Progenitor cell of endocrine pancreas (in vitro differentiated cells): ENCODE measurements at regions not wholly inside any gene's neighbourhood (a gene's known extent, or its start where the extent isn't known, plus 50 kb on each side); places are given as distances from the start of the nearest gene placed in this dataset.

Experiments
- DNase-seq: peaks from one replicate; pipeline ENCODE4 v3.0.0; 2021; ENCODE audit warnings: low spot score; ENCODE audit not compliant: unreplicated experiment
- H3K27ac Mint-ChIP-seq: 2 replicates; pipeline ENCODE4 v1.8.0; 2021; ENCODE audit warnings: mild to moderate bottlenecking, moderate library complexity, mixed read lengths
- H3K27me3 Mint-ChIP-seq: 2 replicates; pipeline ENCODE4 v1.8.0; 2021; ENCODE audit warnings: mixed read lengths
- H3K36me3 Mint-ChIP-seq: 2 replicates; pipeline ENCODE4 v1.8.0; 2022; ENCODE audit warnings: mixed read lengths; ENCODE audit not compliant: insufficient read depth
- H3K4me1 Mint-ChIP-seq: 2 replicates; pipeline ENCODE4 v1.8.0; 2021; ENCODE audit warnings: low read depth, mixed read lengths
- H3K4me3 Mint-ChIP-seq: 2 replicates; pipeline ENCODE4 v1.8.0; 2021; ENCODE audit warnings: low read depth, mild to moderate bottlenecking, moderate library complexity, mixed read lengths
- H3K9me3 Mint-ChIP-seq: 2 replicates; pipeline ENCODE4 v1.8.0; 2021; ENCODE audit warnings: low read depth, mixed read lengths
- CTCF ChIP-seq: fragments of 200-600 bp; sonication (generic); IDR thresholded peaks from one replicate; pipeline ENCODE4 v1.5.0; 2021; ENCODE audit warnings: antibody characterized with exemption, mild to moderate bottlenecking; ENCODE audit not compliant: unreplicated experiment

- DNase-seq, result no peak
- H3K9me3 Mint-ChIP-seq, result peaks cover 14% of the 10 kb centered on the region
- no peak overlapping the region for H3K4me3 Mint-ChIP-seq
- no peak overlapping the region for H3K27ac Mint-ChIP-seq
- no peak for TF ChIP-seq CTCF
- peaks cover 2% of the 10 kb centered on the region for H3K27me3 Mint-ChIP-seq
- no peaks in the 10 kb centered on the region for H3K4me1 Mint-ChIP-seq
- peaks cover 9% of the 10 kb centered on the region for H3K36me3 Mint-ChIP-seq
Measured at GRCh38 chr11:69553416-69554357, 72.2 kb downstream of the LINC01488 start.

- Mint-ChIP-seq H3K9me3 (peaks cover 4% of the 10 kb centered on the region), H3K36me3 (peaks cover 3% of the 10 kb centered on the region), H3K27me3 (peaks cover 6% of the 10 kb centered on the region), H3K4me1 (no peaks in the 10 kb centered on the region), H3K4me3 (no peak overlapping the region), H3K27ac (no peak overlapping the region)
- no peak for DNase-seq
- no peak for TF ChIP-seq CTCF
Measured at GRCh38 chr11:69554849-69555248, 73.4 kb downstream of the LINC01488 start.

GRCh38 chr11:69557266-69557665 is 75.8 kb downstream of the LINC01488 start:
- Mint-ChIP-seq H3K36me3 (no peaks in the 10 kb centered on the region), H3K4me1 (no peaks in the 10 kb centered on the region), H3K27ac (no peak overlapping the region), H3K27me3 (peaks cover 6% of the 10 kb centered on the region), H3K4me3 (no peak overlapping the region), H3K9me3 (peaks cover 2% of the 10 kb centered on the region)
- no peak for DNase-seq
- TF ChIP-seq CTCF, result no peak

DNA sequence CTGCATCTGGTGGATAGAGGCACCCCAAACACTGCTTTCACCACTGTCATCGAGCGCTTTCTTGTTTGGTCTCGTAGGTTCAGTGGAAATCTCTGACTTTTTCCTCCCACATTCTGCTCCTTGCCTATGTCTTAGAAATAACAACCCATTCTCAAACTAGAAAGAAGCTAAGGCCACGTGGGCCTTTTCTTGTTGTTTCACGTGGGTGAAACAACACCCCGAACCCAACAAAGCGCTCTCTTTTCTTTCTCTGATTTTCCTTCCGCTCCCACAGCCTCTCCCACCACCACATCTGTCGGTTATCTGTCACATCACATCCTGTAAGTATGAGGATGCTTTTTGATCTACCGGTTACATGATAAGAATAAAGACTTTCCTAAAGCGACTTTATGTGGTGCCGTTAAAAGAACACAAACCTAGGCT is 77.1 kb downstream of the LINC01488 start:
- Mint-ChIP-seq H3K9me3 (peaks cover 6% of the 10 kb centered on the region), H3K27me3 (peaks cover 6% of the 10 kb centered on the region), H3K4me1 (no peaks in the 10 kb centered on the region)

DNA sequence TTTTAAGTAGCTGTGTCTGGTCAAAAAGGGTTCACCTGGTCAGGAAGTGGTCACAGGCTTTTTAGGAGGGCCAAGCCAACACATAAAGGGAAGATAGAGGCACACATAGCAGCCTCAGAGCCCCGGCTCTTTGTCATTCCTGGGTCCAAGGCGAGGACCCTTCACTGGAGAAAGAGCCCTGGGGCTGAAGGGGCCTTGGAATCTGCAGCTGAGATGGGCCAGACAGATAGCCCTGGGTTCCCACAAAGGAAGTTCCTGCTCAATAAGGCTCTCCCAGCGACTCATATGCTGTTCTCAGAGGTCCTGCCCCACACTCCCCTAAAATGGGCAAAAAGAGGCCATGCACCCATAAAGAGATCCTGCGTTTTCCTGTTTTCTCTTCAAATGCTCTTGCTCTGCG is 77.7 kb downstream of the LINC01488 start:
- H3K27ac Mint-ChIP-seq, result no peak overlapping the region
- peaks cover 6% of the 10 kb centered on the region for H3K27me3 Mint-ChIP-seq
- H3K36me3 Mint-ChIP-seq, result no peaks in the 10 kb centered on the region
- TF ChIP-seq CTCF, result no peak
- no peak for DNase-seq
- H3K4me1 Mint-ChIP-seq, result no peaks in the 10 kb centered on the region
- peaks cover 6% of the 10 kb centered on the region for H3K9me3 Mint-ChIP-seq
- no peak overlapping the region for H3K4me3 Mint-ChIP-seq

More for the DNA sequence above, 77.1 kb downstream of the LINC01488 start:
- Mint-ChIP-seq H3K27ac (no peak overlapping the region), H3K36me3 (no peaks in the 10 kb centered on the region), H3K4me3 (no peak overlapping the region)
- no peak for TF ChIP-seq CTCF
- DNase-seq, result no peak
